ENCODE measurements at regions not wholly inside any gene's neighbourhood (a gene's known extent, or its start where the extent isn't known, plus 50 kb on each side); places are given as distances from the start of the nearest gene placed in this dataset.

GRCh38 chr2:163187119-163187518 lies 348.6 kb upstream of the KCNH7 start:
- Histone ChIP-seq H3K4me3 (no peak overlapping the region), H3K27me3 (ENCODE audit: control insufficient read depth in 2 of 2, insufficient read depth in 2 of 2, low read length in 2 of 2) (no peaks in the 10 kb centered on the region), H3K9me1 (ENCODE audit: control insufficient read depth, insufficient read depth, low read length) (no peaks in the 10 kb centered on the region), H3K9me3 (replicated peaks; ENCODE audit: control insufficient read depth, insufficient read depth, low read depth, low read length) (no peaks in the 10 kb centered on the region), H3K4me2 (ENCODE audit: insufficient read depth, low read length) (no peak overlapping the region), H3K9ac (ENCODE audit: insufficient read depth in 1 of 2, low read depth in 2 of 2, low read length in 2 of 2) (no peak overlapping the region), H3K79me2 (ENCODE audit: control insufficient read depth, insufficient read depth, low read length) (no peaks in the 10 kb centered on the region), H3K4me1 (replicated peaks in 1 of 2; ENCODE audit: control insufficient read depth in 2 of 2, insufficient read depth in 2 of 2, low read length in 2 of 2) (no peaks in the 10 kb centered on the region), H2AFZ (ENCODE audit: low read depth, low read length) (no peak overlapping the region), H4K20me1 (replicated peaks; ENCODE audit: control insufficient read depth, insufficient read depth, low read length) (no peaks in the 10 kb centered on the region), H3K36me3 (ENCODE audit: control insufficient read depth, insufficient read depth, low read length) (no peaks in the 10 kb centered on the region), H3K27ac (ENCODE audit: extremely low read depth, low read depth, low read length) (no peak overlapping the region)
- no TSS peak for BruUV-seq (replicated peaks)
- ATAC-seq = no peak
- TF ChIP-seq ZNF282 (CRISPR knock-in tag; IDR thresholded peaks at IDR 0.05) (no peak), ZKSCAN1 (IDR thresholded peaks at IDR 0.05; ENCODE audit: low read depth, low read length) (no peak), PHF20 (IDR thresholded peaks at IDR 0.05; ENCODE audit: partially characterized antibody) (no peak), DPF2 (IDR thresholded peaks at IDR 0.05) (no peak), TOE1 (IDR thresholded peaks at IDR 0.05; ENCODE audit: borderline replicate concordance) (no peak), TOE1 (CRISPR knock-in tag; IDR thresholded peaks at IDR 0.05; ENCODE audit: borderline replicate concordance, low read depth) (no peak)
- ChIA-PET CTCF (ENCODE audit: low intra/inter-chr PET ratio) (no interaction called here), POLR2A (no interaction called here)
- intact Hi-C loops (cut with micrococcal nuclease) = no loop called here
- 3% methylated on average over 2 of the region's 2 CpGs for WGBS (ENCODE audit: insufficient coverage, low coverage, missing lambda C conversion rate)
- no peak for FAIRE-seq
- in situ Hi-C loops (cut with MboI) = no loop called here
- no peak for DNase-seq (ENCODE audit: extremely low read depth in 1 of 4, low spot score in 3 of 4)

- Histone ChIP-seq H2AFZ (ENCODE audit: low read depth, low read length) (no peak overlapping the region), H3K9me1 (ENCODE audit: control insufficient read depth, insufficient read depth, low read length) (no peaks in the 10 kb centered on the region), H3K27me3 (ENCODE audit: control insufficient read depth in 2 of 2, insufficient read depth in 2 of 2, low read length in 2 of 2) (no peaks in the 10 kb centered on the region), H3K9ac (ENCODE audit: insufficient read depth in 1 of 2, low read depth in 2 of 2, low read length in 2 of 2) (no peak overlapping the region), H3K4me2 (ENCODE audit: insufficient read depth, low read length) (no peak overlapping the region), H3K9me3 (replicated peaks; ENCODE audit: control insufficient read depth, insufficient read depth, low read depth, low read length) (no peaks in the 10 kb centered on the region), H3K79me2 (ENCODE audit: control insufficient read depth, insufficient read depth, low read length) (no peaks in the 10 kb centered on the region), H3K27ac (ENCODE audit: extremely low read depth, low read depth, low read length) (no peak overlapping the region), H3K36me3 (ENCODE audit: control insufficient read depth, insufficient read depth, low read length) (no peaks in the 10 kb centered on the region), H3K4me1 (replicated peaks in 1 of 2; ENCODE audit: control insufficient read depth in 2 of 2, insufficient read depth in 2 of 2, low read length in 2 of 2) (no peaks in the 10 kb centered on the region), H4K20me1 (replicated peaks; ENCODE audit: control insufficient read depth, insufficient read depth, low read length) (no peaks in the 10 kb centered on the region), H3K4me3 (no peak overlapping the region)
- CTCF ChIA-PET (ENCODE audit: low intra/inter-chr PET ratio) = no interaction called here
- POLR2A ChIA-PET = no interaction called here
- FAIRE-seq = no peak
- 4% methylated on average over 2 of the region's 2 CpGs for WGBS (ENCODE audit: insufficient coverage, low coverage, missing lambda C conversion rate)
- intact Hi-C loops (cut with micrococcal nuclease) = no loop called here
- ATAC-seq = no peak
- in situ Hi-C loops (cut with MboI) = no loop called here
- no TSS peak for BruUV-seq (replicated peaks)
- no peak for DNase-seq (ENCODE audit: extremely low read depth in 1 of 4, low spot score in 3 of 4)
- TF ChIP-seq, protein P1, sequence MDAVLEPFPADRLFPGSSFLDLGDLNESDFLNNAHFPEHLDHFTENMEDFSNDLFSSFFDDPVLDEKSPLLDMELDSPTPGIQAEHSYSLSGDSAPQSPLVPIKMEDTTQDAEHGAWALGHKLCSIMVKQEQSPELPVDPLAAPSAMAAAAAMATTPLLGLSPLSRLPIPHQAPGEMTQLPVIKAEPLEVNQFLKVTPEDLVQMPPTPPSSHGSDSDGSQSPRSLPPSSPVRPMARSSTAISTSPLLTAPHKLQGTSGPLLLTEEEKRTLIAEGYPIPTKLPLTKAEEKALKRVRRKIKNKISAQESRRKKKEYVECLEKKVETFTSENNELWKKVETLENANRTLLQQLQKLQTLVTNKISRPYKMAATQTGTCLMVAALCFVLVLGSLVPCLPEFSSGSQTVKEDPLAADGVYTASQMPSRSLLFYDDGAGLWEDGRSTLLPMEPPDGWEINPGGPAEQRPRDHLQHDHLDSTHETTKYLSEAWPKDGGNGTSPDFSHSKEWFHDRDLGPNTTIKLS (IDR thresholded peaks at IDR 0.05; ENCODE audit: borderline replicate concordance, low read depth) = no peak
- TF ChIP-seq MECOM (CRISPR knock-in tag; IDR thresholded peaks at IDR 0.05) = no peak
- TF ChIP-seq ZNF512 (tag; IDR thresholded peaks at IDR 0.05) = no peak
- no peak for TF ChIP-seq MYC (IDR thresholded peaks at IDR 0.05; ENCODE audit: low read depth, low read length)
- no peak for TF ChIP-seq MYC (CRISPR knock-in tag; IDR thresholded peaks at IDR 0.05; ENCODE audit: borderline replicate concordance, low read depth)
- TF ChIP-seq CCNT2 (IDR thresholded peaks at IDR 0.05; ENCODE audit: borderline replicate concordance, extremely low read depth, insufficient read length, low read depth, low read length) = no peak
- TF ChIP-seq NFXL1 (CRISPR knock-in tag; IDR thresholded peaks at IDR 0.05) = no peak
- no peak for TF ChIP-seq POLR2G (IDR thresholded peaks at IDR 0.05; ENCODE audit: low read depth, low read length)
- no peak for TF ChIP-seq ARID1B (IDR thresholded peaks at IDR 0.05)
- TF ChIP-seq GTF2E2 (tag; IDR thresholded peaks at IDR 0.05) = no peak
Measured at GRCh38 chr2:163185160-163185559, 346.6 kb upstream of the KCNH7 start.
